Muscle of leg (tissue), 3 donors: ENCODE measurements at regions not wholly inside any gene's neighbourhood (a gene's known extent, or its start where the extent isn't known, plus 50 kb on each side); places are given as distances from the start of the nearest gene placed in this dataset.

Experiments
- DNase-seq: peaks from one replicate; pipeline ENCODE4 v3.0.0; 2013
- H3K27ac ChIP-seq: one replicate; pipeline ENCODE4 v1.5.1; 2013; ENCODE audit warnings: mild to moderate bottlenecking, low read length, control low read depth
- H3K27me3 ChIP-seq: one replicate; pipeline ENCODE4 v1.6.1; 2013; ENCODE audit warnings: low read length; ENCODE audit not compliant: control insufficient read depth, insufficient read depth
- H3K36me3 ChIP-seq: one replicate; pipeline ENCODE4 v1.6.1; 2013; ENCODE audit warnings: low read length; ENCODE audit not compliant: control insufficient read depth, insufficient read depth
- H3K4me1 ChIP-seq: one replicate; pipeline ENCODE4 v1.6.1; 2013; ENCODE audit warnings: low read length; ENCODE audit not compliant: control insufficient read depth, insufficient read depth
- H3K4me3 ChIP-seq: one replicate; pipeline ENCODE4 v1.5.1; 2013; ENCODE audit warnings: low read length, control low read depth
- H3K9me3 ChIP-seq: replicated peaks from 2 replicates; pipeline ENCODE4 v1.6.1; 2013; ENCODE audit warnings: low read depth, low read length; ENCODE audit not compliant: control insufficient read depth
- WGBS: methylation state at CpG from one replicate; pipeline ENCODE4 v1.1.5; 2013; ENCODE audit warnings: missing lambda C conversion rate; ENCODE audit not compliant: insufficient coverage; 5-methylcytosine and 5-hydroxymethylcytosine counted together

DNA sequence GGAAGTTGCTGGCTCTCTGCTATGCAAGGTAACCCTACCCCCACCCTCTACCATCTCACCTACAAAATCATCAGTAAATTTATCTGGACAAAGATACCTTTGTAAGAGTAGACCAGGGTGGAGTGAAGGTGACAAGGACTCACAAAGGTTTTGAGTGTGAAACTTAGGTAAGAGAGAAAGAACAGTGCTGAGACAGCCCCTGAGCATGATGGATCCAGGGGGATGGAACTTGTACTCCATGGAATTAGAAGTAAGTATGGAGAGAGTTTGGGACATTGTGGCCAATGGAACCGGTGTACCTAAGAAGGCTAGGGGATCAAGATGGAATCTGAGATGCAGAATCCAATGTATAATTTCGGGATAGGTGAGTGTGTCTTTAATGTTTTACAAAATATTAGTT, 153.0 kb upstream of the NSMCE3 start:
- H3K27ac ChIP-seq, result no peak overlapping the region
- H3K27me3 ChIP-seq, result no peaks in the 10 kb centered on the region
- H3K9me3 ChIP-seq, result peaks cover 2% of the 10 kb centered on the region
- no peak for DNase-seq
- no peaks in the 10 kb centered on the region for H3K4me1 ChIP-seq
- no CpG with 5 or more reads among the region's 2 CpGs for WGBS
- H3K4me3 ChIP-seq, result no peak overlapping the region
- no peaks in the 10 kb centered on the region for H3K36me3 ChIP-seq

DNA sequence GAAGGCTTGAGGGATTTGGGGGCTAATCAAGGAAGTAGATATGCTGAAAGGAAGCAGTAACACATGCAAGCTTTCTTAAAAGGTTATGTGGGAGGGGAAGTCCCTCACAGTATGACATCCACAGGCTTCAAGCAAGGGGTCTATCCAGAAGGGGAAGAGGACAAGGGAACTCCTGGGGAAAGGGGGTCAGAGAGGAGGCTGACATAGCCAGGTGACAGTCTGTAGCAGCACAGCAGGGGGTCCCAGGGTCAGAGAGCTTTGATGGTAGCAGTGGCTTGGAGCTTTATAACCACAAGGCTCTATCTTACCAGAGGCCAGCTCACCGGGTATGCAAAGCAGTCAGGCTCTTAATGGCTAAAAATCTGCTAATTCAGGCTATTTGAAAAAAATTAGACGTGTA, 150.6 kb upstream of the NSMCE3 start:
- no peaks in the 10 kb centered on the region for H3K36me3 ChIP-seq
- no peak for DNase-seq

DNA sequence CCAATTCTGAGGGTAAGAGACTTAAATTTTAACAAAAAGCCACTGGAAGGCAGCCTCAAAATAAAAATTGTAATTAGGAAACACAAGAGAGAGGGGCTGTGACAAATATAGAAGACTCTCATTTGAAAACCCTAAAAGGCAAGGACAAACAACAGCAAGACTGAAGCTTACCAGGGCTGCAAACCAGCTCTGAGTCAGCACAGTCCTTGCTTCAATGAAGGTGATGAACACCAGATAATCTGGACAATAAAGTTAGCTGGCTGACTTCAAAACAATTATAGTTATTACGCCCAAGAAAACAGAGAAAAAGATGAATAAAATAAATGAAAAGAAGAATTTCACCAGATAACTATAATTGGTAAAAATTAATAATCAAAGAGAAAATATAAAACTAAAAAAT, 149.3 kb upstream of the NSMCE3 start:
- no CpG with 5 or more reads among the region's 1 CpG for WGBS
- Histone ChIP-seq H3K4me3 (no peak overlapping the region), H3K9me3 (no peaks in the 10 kb centered on the region), H3K4me1 (no peaks in the 10 kb centered on the region), H3K27ac (no peak overlapping the region), H3K36me3 (no peaks in the 10 kb centered on the region), H3K27me3 (no peaks in the 10 kb centered on the region)
- DNase-seq, result no peak

More for the DNA sequence above, 150.6 kb upstream of the NSMCE3 start:
- no peak overlapping the region for H3K4me3 ChIP-seq
- peaks cover 2% of the 10 kb centered on the region for H3K9me3 ChIP-seq
- H3K27me3 ChIP-seq, result no peaks in the 10 kb centered on the region
- H3K4me1 ChIP-seq, result no peaks in the 10 kb centered on the region
- no CpG with 5 or more reads among the region's 2 CpGs for WGBS
- no peak overlapping the region for H3K27ac ChIP-seq

DNA sequence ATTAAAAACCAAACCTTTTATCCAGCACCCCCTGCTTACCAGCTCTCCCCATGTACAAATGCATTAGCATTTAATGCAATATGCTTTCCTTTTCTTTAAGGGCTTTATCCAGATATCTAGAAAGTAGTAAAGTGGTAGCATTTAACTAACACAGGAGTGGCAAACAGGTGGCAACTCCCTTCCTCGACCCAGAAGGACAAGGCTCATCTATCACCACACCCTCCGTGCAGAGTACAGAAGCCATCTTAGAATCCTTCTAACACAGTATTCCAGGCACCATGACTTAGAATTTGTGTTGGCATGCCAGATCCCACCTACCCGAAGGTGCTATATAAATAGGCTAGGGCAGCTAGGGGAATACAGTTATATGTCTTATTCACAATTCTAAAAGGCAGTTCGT, 148.6 kb upstream of the NSMCE3 start:
- no peak overlapping the region for H3K4me3 ChIP-seq
- no CpG with 5 or more reads among the region's 4 CpGs for WGBS

DNA sequence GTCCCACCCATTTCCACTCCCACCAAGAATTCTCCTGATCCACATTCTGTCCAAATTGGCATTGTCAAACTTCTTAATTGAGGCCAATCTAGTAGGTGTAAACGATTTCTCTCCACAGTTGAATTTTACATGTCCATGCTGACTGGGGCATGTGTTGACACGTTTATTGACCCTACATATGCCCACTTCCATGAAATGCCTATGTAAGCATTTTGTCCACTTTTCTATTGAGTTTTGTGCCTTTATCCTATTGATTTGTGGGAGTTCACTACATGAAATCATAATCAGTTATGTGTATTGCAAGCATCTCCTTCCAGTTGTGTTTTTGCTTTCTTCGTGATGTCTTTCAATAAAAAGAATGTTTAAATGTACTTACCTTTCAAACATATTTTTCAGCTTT, 141.7 kb upstream of the NSMCE3 start:
- DNase-seq, result no peak
- no peaks in the 10 kb centered on the region for H3K36me3 ChIP-seq
- WGBS, result no CpG with 5 or more reads among the region's 3 CpGs

More for the DNA sequence above, 148.6 kb upstream of the NSMCE3 start:
- DNase-seq, result no peak
- Histone ChIP-seq H3K9me3 (no peaks in the 10 kb centered on the region), H3K27ac (no peak overlapping the region), H3K27me3 (no peaks in the 10 kb centered on the region), H3K4me1 (no peaks in the 10 kb centered on the region), H3K36me3 (no peaks in the 10 kb centered on the region)

DNA sequence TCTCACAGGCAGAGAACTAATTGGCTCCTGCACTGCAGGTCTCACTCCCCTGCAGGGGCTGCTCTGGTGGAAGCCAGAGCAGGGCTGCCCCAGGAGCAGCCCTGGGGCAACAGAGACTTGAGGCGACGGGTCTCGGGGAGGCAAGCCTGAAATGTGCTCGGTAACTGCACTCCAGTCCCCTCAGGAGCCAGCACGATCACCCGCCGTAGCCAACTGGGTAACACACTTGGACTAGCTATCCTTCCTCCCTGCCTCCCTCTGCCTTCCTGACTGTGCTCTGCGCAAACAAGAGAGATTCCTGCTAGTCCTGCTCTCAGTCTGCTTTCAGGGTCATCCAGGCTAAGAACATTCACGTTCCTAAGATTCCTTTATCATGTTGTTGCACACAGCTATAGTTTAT, 140.7 kb upstream of the NSMCE3 start:
- no peak for DNase-seq
- H3K27me3 ChIP-seq, result no peaks in the 10 kb centered on the region
- H3K36me3 ChIP-seq, result no peaks in the 10 kb centered on the region
- H3K4me3 ChIP-seq, result no peak overlapping the region
- H3K9me3 ChIP-seq, result no peaks in the 10 kb centered on the region
- no peaks in the 10 kb centered on the region for H3K4me1 ChIP-seq
- H3K27ac ChIP-seq, result no peak overlapping the region
- 72% methylated on average over 8 of the region's 9 CpGs for WGBS

More for the DNA sequence above, 141.7 kb upstream of the NSMCE3 start:
- H3K4me3 ChIP-seq, result no peak overlapping the region
- H3K4me1 ChIP-seq, result no peaks in the 10 kb centered on the region
- H3K9me3 ChIP-seq, result no peaks in the 10 kb centered on the region
- H3K27me3 ChIP-seq, result no peaks in the 10 kb centered on the region
- no peak overlapping the region for H3K27ac ChIP-seq

DNA sequence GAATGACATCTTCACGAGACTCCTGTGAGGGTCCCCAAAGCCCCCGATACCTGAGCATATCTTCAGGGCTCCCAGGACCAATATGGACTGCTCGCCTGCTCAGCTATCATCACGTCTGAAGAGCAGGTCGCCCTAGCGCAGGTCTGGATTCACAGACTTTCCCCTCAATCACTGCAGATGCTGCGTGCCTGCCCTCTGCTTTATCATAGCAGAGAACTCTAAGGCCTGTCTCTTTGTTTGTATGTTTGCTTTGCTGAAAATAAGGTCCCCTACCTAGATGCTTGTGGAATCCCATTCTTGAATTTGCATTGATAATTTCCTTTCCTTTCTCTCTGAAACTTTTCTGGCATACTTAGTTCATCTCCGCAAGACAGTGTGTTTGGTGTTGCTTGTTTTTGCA, 140.3 kb upstream of the NSMCE3 start:
- no peak overlapping the region for H3K4me3 ChIP-seq
- H3K36me3 ChIP-seq, result no peaks in the 10 kb centered on the region
- DNase-seq, result no peak
- WGBS, result 82% methylated on average over 6 of the region's 8 CpGs
- H3K4me1 ChIP-seq, result no peaks in the 10 kb centered on the region
- no peaks in the 10 kb centered on the region for H3K27me3 ChIP-seq
- H3K9me3 ChIP-seq, result no peaks in the 10 kb centered on the region
- no peak overlapping the region for H3K27ac ChIP-seq

DNA sequence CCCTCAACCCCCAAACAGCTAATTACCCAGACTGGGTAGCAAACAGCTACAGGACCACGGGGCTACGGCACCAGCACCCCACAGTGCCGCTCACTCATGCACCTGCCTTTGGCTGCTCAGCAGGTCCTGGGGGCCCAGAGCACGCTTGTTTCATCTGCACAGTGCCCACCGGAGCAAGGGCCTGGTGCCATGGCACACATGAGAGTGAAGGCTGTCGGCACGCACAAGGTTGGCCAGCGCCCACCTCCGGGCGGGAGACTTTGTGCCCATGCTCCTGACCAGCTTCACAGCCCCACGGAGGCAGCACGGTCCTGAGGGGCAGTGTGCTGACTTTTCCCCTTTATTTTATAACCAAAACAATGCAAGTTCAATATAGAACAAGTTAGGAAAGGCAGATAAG, 135.9 kb upstream of the NSMCE3 start:
- Histone ChIP-seq H3K4me1 (peaks cover 2% of the 10 kb centered on the region), H3K27ac (no peak overlapping the region), H3K36me3 (no peaks in the 10 kb centered on the region), H3K9me3 (no peaks in the 10 kb centered on the region), H3K4me3 (no peak overlapping the region), H3K27me3 (no peaks in the 10 kb centered on the region)
- no peak for DNase-seq
- 94% methylated on average over 10 of the region's 12 CpGs for WGBS

DNA sequence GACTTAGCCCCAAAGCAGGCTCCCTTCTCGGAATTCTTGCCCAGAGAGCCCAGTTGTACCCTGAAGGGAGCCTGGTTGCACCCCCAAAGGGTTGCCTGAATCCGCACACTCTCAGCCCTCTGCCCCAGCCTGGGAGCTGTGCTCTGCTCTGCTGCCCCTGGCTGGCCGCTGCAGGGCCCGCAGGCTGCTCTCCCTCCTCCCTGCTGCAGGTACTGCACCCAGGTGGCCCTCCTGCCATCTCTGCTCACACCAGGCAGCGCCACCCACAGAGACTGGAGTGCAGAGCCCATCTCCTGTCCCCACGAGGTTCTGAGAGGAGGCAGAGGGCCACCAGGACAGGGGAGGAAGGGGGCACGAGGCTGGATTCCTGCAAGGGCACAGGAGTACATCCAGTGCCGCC, 134.2 kb upstream of the NSMCE3 start:
- WGBS, result 63% methylated on average over 4 of the region's 8 CpGs
- H3K27ac ChIP-seq, result no peak overlapping the region
- no peak for DNase-seq
- no peaks in the 10 kb centered on the region for H3K27me3 ChIP-seq
- no peaks in the 10 kb centered on the region for H3K36me3 ChIP-seq
- no peaks in the 10 kb centered on the region for H3K9me3 ChIP-seq
- peaks cover 2% of the 10 kb centered on the region for H3K4me1 ChIP-seq
- H3K4me3 ChIP-seq, result no peak overlapping the region

DNA sequence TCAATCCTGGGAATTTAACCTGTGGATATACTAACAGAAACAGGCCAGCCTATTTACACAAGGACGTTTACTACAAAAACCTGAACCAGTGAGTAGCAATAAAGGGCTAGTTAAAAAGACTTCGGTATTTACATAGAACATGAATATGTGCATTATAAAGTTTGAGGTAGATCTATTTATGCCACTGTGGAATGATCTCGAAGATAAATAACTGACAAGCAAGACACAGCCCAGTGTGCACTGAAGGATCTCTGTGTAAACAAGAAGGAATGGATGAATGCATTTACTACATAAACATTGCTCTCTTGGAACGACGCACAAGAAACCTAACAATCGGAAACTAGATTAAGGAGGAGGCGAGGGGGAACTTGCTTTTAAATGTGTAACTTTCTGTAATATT, 132.0 kb upstream of the NSMCE3 start:
- WGBS, result no CpG with 5 or more reads among the region's 7 CpGs
- no peak for DNase-seq
- H3K27me3 ChIP-seq, result no peaks in the 10 kb centered on the region

DNA sequence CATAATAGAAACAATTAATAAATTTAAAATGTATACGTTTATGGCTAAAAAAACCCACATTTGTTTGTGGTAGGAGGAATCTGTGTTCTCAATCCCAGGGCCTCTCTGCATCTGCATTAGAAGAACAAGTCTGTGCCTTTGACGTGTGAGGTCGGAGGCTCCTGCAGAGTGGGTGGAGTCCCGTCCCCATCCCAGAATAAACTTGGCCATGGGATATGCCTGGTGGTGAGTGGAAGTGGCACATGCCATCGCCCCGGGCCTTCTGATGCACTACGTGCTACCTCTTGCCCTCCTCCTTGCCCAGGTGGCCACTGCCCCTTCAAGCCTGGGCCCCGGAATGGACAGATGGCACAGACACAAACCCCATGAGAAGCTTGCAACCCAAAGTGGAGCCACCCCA, 131.1 kb upstream of the NSMCE3 start:
- no peak overlapping the region for H3K4me3 ChIP-seq
- H3K36me3 ChIP-seq, result no peaks in the 10 kb centered on the region
- 61% methylated on average over 3 of the region's 8 CpGs for WGBS
- no peak overlapping the region for H3K27ac ChIP-seq
- no peaks in the 10 kb centered on the region for H3K9me3 ChIP-seq
- H3K4me1 ChIP-seq, result peaks cover 2% of the 10 kb centered on the region
- no peaks in the 10 kb centered on the region for H3K27me3 ChIP-seq
- DNase-seq, result no peak

More for the DNA sequence above, 132.0 kb upstream of the NSMCE3 start:
- Histone ChIP-seq H3K27ac (no peak overlapping the region), H3K9me3 (no peaks in the 10 kb centered on the region), H3K4me3 (no peak overlapping the region), H3K4me1 (peaks cover 2% of the 10 kb centered on the region), H3K36me3 (no peaks in the 10 kb centered on the region)
